Endothelial cell of umbilical vein (primary cell): ENCODE measurements at regions not wholly inside any gene's neighbourhood (a gene's known extent, or its start where the extent isn't known, plus 50 kb on each side); places are given as distances from the start of the nearest gene placed in this dataset.

Experiments used
- BruUV-seq: library from RNA; stranded (reverse); fragments of 400-500 nt; replicated peaks from 2 replicates; lab custom pipeline; 2021; lab: Mats Ljungman, UMichigan
- CTCF ChIA-PET: fragments of 300-600, 350-600 bp; sonication (Branson Sonifier 250); formaldehyde crosslinking; loops from one replicate; lab custom pipeline; 2021; ENCODE audit warnings: antibody characterized with exemption, inconsistent platforms; lab: Charles Lee
- POLR2A ChIA-PET: fragments of 300-600, 350-600 bp; sonication (Branson Sonifier 250); formaldehyde crosslinking; loops from one replicate; lab custom pipeline; 2021; ENCODE audit warnings: antibody characterized with exemption, inconsistent platforms; lab: Charles Lee
- DNase-seq: peaks from one replicate; pipeline ENCODE4 v3.0.0-alpha.2; 2011; ENCODE audit warnings: low read depth, low spot score
- FAIRE-seq: peaks from 2 replicates; lab custom pipeline; 2011; peaks lifted over from hg19 to GRCh38; lab: Jason Lieb, UNC
- H2AFZ ChIP-seq: 2 replicates; pipeline ENCODE4 v1.6.0; 2012; ENCODE audit warnings: low read depth, low read length, control low read depth, inconsistent platforms
- H3K27ac ChIP-seq: 2 replicates; pipeline ENCODE4 v1.5.1; 2011; ENCODE audit warnings: low read depth, mild to moderate bottlenecking, control low read depth, low read length, moderate library complexity; ENCODE audit not compliant: insufficient read depth
- H3K27me3 ChIP-seq, 2 experiments: 2 replicates each; pipeline versions ENCODE4 v1.6.0 to v1.6.1; 2011; ENCODE audit warnings: low read length in 2 of 2, mixed read lengths in 1 of 2; ENCODE audit not compliant: control insufficient read depth in 2 of 2, insufficient read depth in 2 of 2
- H3K36me3 ChIP-seq, 2 experiments: 2 replicates in 1 of 2; 3 replicates in 1 of 2; pipeline ENCODE4 v1.5.1; 2011; ENCODE audit warnings: low read length in 2 of 2, mild to moderate bottlenecking in 1 of 2, moderate library complexity in 1 of 2; ENCODE audit not compliant: control insufficient read depth in 2 of 2, insufficient read depth in 2 of 2; ENCODE audit errors: extremely low read depth in 1 of 2
- H3K4me1 ChIP-seq: 3 replicates; pipeline ENCODE4 v1.5.1; 2011; ENCODE audit warnings: mild to moderate bottlenecking, low read length; ENCODE audit not compliant: control insufficient read depth, insufficient read depth; ENCODE audit errors: extremely low read depth
- H3K4me2 ChIP-seq: 2 replicates; pipeline ENCODE4 v1.6.1; 2011; ENCODE audit warnings: low read length, control low read depth, mixed read lengths; ENCODE audit not compliant: insufficient read depth
- H3K4me3 ChIP-seq, 3 experiments: fragments of 200-600 bp in 1 of 3; sonication (generic), shearing (Covaris generic) in 1 of 3; replicated peaks in 1 of 3; 2 replicates each; pipeline ENCODE4 v1.5.1; 2011 to 2016; ENCODE audit warnings: control low read depth in 3 of 3, low read length in 3 of 3, mild to moderate bottlenecking in 2 of 3, inconsistent platforms in 1 of 3, low read depth in 1 of 3, moderate library complexity in 1 of 3; ENCODE audit not compliant: insufficient read depth in 1 of 3
- H3K79me2 ChIP-seq: 2 replicates; pipeline ENCODE4 v1.6.0; 2012; ENCODE audit warnings: low read length, inconsistent platforms; ENCODE audit not compliant: control insufficient read depth, insufficient read depth
- H3K9ac ChIP-seq: replicated peaks from 2 replicates; pipeline ENCODE3; 2011; ENCODE audit warnings: low read length, control low read depth; ENCODE audit not compliant: insufficient read depth; ENCODE audit errors: extremely low read depth
- H3K9me1 ChIP-seq: replicated peaks from 3 replicates; pipeline ENCODE4 v1.6.0; 2011; ENCODE audit warnings: mild to moderate bottlenecking, low read length; ENCODE audit not compliant: control insufficient read depth, insufficient read depth; ENCODE audit errors: extremely low read depth
- H3K9me3 ChIP-seq: replicated peaks from 2 replicates; pipeline ENCODE4 v1.5.1; 2012; ENCODE audit warnings: low read length, inconsistent platforms; ENCODE audit not compliant: control insufficient read depth, insufficient read depth
- H4K20me1 ChIP-seq: replicated peaks from 2 replicates; pipeline ENCODE3; 2011; ENCODE audit warnings: mild to moderate bottlenecking, low read length; ENCODE audit not compliant: control insufficient read depth, insufficient read depth; ENCODE audit errors: extremely low read depth
- FOS ChIP-seq: IDR thresholded peaks from 2 replicates; pipeline ENCODE4 v1.6.1; 2011; ENCODE audit warnings: mild to moderate bottlenecking, low read length, moderate library complexity, borderline replicate concordance; ENCODE audit not compliant: insufficient read depth
- GATA2 ChIP-seq: IDR thresholded peaks from 2 replicates; pipeline ENCODE4 v1.7.0; 2011; ENCODE audit warnings: low read depth, mild to moderate bottlenecking, moderate library complexity, mixed read lengths, low read length; ENCODE audit not compliant: insufficient read length, insufficient read depth
- MYC ChIP-seq: IDR thresholded peaks from one replicate; pipeline ENCODE4 v1.6.1; 2011; ENCODE audit warnings: mild to moderate bottlenecking, low read depth, low read length
- POLR2A ChIP-seq: IDR thresholded peaks from 2 replicates; pipeline ENCODE4 v1.6.1; 2012; ENCODE audit warnings: low read depth, mild to moderate bottlenecking, control low read depth, low read length
- POLR2AphosphoS5 ChIP-seq: IDR thresholded peaks from 2 replicates; pipeline ENCODE4 v1.6.1; 2012; ENCODE audit warnings: low read depth, mild to moderate bottlenecking, control low read depth, low read length, moderate library complexity; ENCODE audit not compliant: insufficient read depth
- dilution Hi-C: fragments of 300-500 bp; cut with MboI; formaldehyde crosslinking; loops from one replicate; pipeline ENCODE4 v1.15.0; 2019; ENCODE audit warnings: low sequenced_read_pairs; ENCODE audit not compliant: extremely low pct_ligation_motif_present
- intact Hi-C: fragments of 100-400 bp; cut with micrococcal nuclease; formaldehyde crosslinking; loops from one replicate; pipeline ENCODE4 v1.10.0; 2022
- TF ChIP-seq, protein P1 (sequence below), 2 donors: IDR thresholded peaks; 1 replicate in 1 of 2; 2 replicates in 1 of 2; pipeline ENCODE4 v1.5.1; 2011; ENCODE audit warnings: low read length in 2 of 2, mild to moderate bottlenecking in 2 of 2, moderate library complexity in 2 of 2, control low read depth in 1 of 2, inconsistent platforms in 1 of 2, low read depth in 1 of 2; ENCODE audit not compliant: insufficient read depth in 1 of 2; ENCODE audit errors: extremely low read depth in 1 of 2
- TF ChIP-seq, protein P2 (sequence below): IDR thresholded peaks from 2 replicates; pipeline ENCODE4 v1.6.1; 2011; ENCODE audit not compliant: insufficient read depth, insufficient read length

DNA sequence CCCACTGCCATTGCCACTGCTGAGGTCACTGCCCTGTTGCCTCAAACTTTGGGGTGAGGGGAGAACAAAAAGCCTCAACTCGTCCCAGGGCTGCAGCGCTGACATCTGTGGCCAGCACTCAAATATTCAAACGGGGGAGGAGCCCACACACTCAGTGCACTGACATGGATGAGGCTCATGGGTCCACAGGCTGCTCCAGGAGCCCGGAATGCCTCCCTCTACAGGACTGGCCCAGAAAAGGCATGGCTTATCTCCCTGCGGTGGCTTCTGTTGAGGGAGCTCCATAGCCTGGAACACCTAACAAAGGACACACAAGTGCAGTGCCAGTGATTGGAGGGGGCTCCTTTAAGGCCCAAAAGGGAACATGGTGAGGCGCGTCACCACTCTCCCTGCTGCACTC is 341.1 kb upstream of the LUZP2 start:
- intact Hi-C loops (no loop called here), dilution Hi-C loops (no loop called here)
- no peaks in the 10 kb centered on the region for H4K20me1 ChIP-seq
- H2AFZ ChIP-seq: no peak overlapping the region
- no peaks in the 10 kb centered on the region for H3K36me3 ChIP-seq
- no peak overlapping the region for H3K27ac ChIP-seq
- H3K79me2 ChIP-seq: no peaks in the 10 kb centered on the region
- ChIA-PET CTCF (no interaction called here), POLR2A (no interaction called here)
- H3K4me2 ChIP-seq: no peak overlapping the region
- FAIRE-seq (no peak), DNase-seq (no peak)
- no peaks in the 10 kb centered on the region for H3K9me1 ChIP-seq
- no peaks in the 10 kb centered on the region for H3K27me3 ChIP-seq
- TF ChIP-seq GATA2: no peak
- no peak for TF ChIP-seq MYC
- TF ChIP-seq POLR2AphosphoS5: no peak
- TF ChIP-seq, protein P1, sequence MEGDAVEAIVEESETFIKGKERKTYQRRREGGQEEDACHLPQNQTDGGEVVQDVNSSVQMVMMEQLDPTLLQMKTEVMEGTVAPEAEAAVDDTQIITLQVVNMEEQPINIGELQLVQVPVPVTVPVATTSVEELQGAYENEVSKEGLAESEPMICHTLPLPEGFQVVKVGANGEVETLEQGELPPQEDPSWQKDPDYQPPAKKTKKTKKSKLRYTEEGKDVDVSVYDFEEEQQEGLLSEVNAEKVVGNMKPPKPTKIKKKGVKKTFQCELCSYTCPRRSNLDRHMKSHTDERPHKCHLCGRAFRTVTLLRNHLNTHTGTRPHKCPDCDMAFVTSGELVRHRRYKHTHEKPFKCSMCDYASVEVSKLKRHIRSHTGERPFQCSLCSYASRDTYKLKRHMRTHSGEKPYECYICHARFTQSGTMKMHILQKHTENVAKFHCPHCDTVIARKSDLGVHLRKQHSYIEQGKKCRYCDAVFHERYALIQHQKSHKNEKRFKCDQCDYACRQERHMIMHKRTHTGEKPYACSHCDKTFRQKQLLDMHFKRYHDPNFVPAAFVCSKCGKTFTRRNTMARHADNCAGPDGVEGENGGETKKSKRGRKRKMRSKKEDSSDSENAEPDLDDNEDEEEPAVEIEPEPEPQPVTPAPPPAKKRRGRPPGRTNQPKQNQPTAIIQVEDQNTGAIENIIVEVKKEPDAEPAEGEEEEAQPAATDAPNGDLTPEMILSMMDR (IDR thresholded peaks at IDR 0.05; ENCODE audit: extremely low read depth in 1 of 2, insufficient read depth in 1 of 2, low read depth in 1 of 2, low read length in 2 of 2): no peak
- TF ChIP-seq POLR2A: no peak
- no peak for TF ChIP-seq FOS
- TF ChIP-seq, protein P2, sequence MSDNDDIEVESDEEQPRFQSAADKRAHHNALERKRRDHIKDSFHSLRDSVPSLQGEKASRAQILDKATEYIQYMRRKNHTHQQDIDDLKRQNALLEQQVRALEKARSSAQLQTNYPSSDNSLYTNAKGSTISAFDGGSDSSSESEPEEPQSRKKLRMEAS: no peak
- no peaks in the 10 kb centered on the region for H3K4me1 ChIP-seq
- no peaks in the 10 kb centered on the region for H3K9me3 ChIP-seq
- no TSS peak for BruUV-seq
- H3K9ac ChIP-seq: no peak overlapping the region
- H3K4me3 ChIP-seq: no peak overlapping the region
